Esophagus muscularis mucosa (tissue), 4 donors: ENCODE measurements at regions not wholly inside any gene's neighbourhood (a gene's known extent, or its start where the extent isn't known, plus 50 kb on each side); places are given as distances from the start of the nearest gene placed in this dataset.

Experiments used
- DNase-seq: peaks from one replicate; pipeline ENCODE4 v3.0.0-alpha.2; 2017; ENCODE audit errors: extremely low spot score
- H3K27ac ChIP-seq, 4 donors: fragments of 200-600 bp; sonication (generic); replicated peaks in 1 of 4; 1 replicate in 3 of 4; 2 replicates in 1 of 4; pipeline ENCODE4 v1.5.1; 2016 to 2019; ENCODE audit warnings: mild to moderate bottlenecking in 1 of 4
- H3K27me3 ChIP-seq, 4 donors: fragments of 200-600 bp; sonication (generic); one replicate each; pipeline versions ENCODE4 v1.5.1 to v1.6.0; 2016 to 2019
- H3K36me3 ChIP-seq, 4 donors: fragments of 200-600 bp; sonication (generic); one replicate each; pipeline ENCODE4 v1.5.1; 2016 to 2019
- H3K4me1 ChIP-seq, 4 donors: fragments of 200-600 bp; sonication (generic); one replicate each; pipeline ENCODE4 v1.5.1; 2016 to 2019
- H3K4me3 ChIP-seq, 4 donors: fragments of 200-600 bp; sonication (generic); 1 replicate in 2 of 4; 2 replicates in 2 of 4; pipeline ENCODE4 v1.5.1; 2016 to 2019; ENCODE audit warnings: mild to moderate bottlenecking in 4 of 4, moderate library complexity in 1 of 4
- H3K9me3 ChIP-seq, 4 donors: fragments of 200-600 bp; sonication (generic); 1 replicate in 3 of 4; 2 replicates in 1 of 4; pipeline ENCODE4 v1.5.1; 2016 to 2019
- CTCF ChIP-seq, 3 experiments: fragments of 200-600 bp in 2 of 3; fragments of 450-650 bp in 1 of 3; sonication (generic) in 2 of 3; IDR thresholded peaks; one replicate each; pipeline ENCODE4 v1.5.1; 2017 to 2019; ENCODE audit warnings: antibody characterized with exemption in 3 of 3, mild to moderate bottlenecking in 2 of 3, moderate library complexity in 1 of 3
- EP300 ChIP-seq: sonication (generic); formaldehyde crosslinking; IDR thresholded peaks from one replicate; pipeline ENCODE4 v1.6.1; 2017; ENCODE audit warnings: antibody characterized with exemption
- POLR2A ChIP-seq: fragments of 450-650 bp; IDR thresholded peaks from one replicate; pipeline ENCODE4 v1.6.1; 2017; ENCODE audit warnings: antibody characterized with exemption, moderate library complexity, mild to moderate bottlenecking, low read depth
- POLR2AphosphoS5 ChIP-seq, 2 donors: sonication (generic); formaldehyde crosslinking; IDR thresholded peaks; one replicate each; pipeline ENCODE4 v1.6.1; 2017; ENCODE audit warnings: antibody characterized with exemption in 2 of 2
- WGBS: methylation state at CpG from one replicate; pipeline ENCODE4 v1.1.5; 2018; 5-methylcytosine and 5-hydroxymethylcytosine counted together
- intact Hi-C: fragments of 100-400 bp; cut with DNase I; formaldehyde crosslinking; loops from one replicate; pipeline ENCODE4 v1.15.1; 2023

- no peak for TF ChIP-seq POLR2A
- DNase-seq: no peak
- Histone ChIP-seq H3K4me3 (no peak overlapping the region), H3K27ac (no peak overlapping the region), H3K27me3 (peaks cover 0 to 3% (median 0%) of the 10 kb centered on the region in 4 donors), H3K9me3 (no peaks in the 10 kb centered on the region), H3K36me3 (no peaks in the 10 kb centered on the region), H3K4me1 (no peaks in the 10 kb centered on the region)
- WGBS: 94% methylated on average over 3 of the region's 3 CpGs
- intact Hi-C loops: no loop called here
Measured at GRCh38 chr4:184879271-184879670, 53.5 kb upstream of the ACSL1 start.

GRCh38 chr4:184882276-184882675 lies 56.5 kb upstream of the ACSL1 start:
- TF ChIP-seq POLR2A (no peak), POLR2AphosphoS5 (IDR thresholded peaks at IDR 0.05) (no peak), CTCF (IDR thresholded peaks at IDR 0.05) (no peak), EP300 (no peak)
- Histone ChIP-seq H3K27ac (no peak overlapping the region), H3K4me1 (no peaks in the 10 kb centered on the region), H3K27me3 (no peaks in the 10 kb centered on the region), H3K36me3 (no peaks in the 10 kb centered on the region), H3K9me3 (no peaks in the 10 kb centered on the region), H3K4me3 (no peak overlapping the region)
- intact Hi-C loops: no loop called here
- DNase-seq: no peak
- 86% methylated on average over 10 of the region's 10 CpGs for WGBS

DNA sequence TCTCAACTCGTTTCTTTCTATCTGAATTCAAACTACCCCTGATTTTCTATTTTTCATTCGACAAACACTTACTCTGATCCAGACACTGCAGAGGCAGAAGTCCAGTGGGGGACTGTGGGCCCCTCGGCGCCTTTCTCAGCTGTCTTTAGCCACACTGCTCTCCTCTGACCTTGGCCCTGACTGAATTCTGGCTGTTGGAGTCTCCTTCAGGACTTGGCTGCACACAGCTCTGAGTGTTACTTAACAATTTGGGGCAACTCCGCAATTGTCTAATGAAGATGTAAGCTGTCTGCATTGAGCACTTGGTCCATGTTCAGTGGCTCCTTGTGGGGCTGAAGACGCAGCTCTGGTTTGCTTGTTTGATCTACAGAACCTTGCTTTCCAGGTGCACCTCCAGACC lies 57.3 kb upstream of the ACSL1 start:
- 84% methylated on average over 6 of the region's 6 CpGs for WGBS
- H3K9me3 ChIP-seq: no peaks in the 10 kb centered on the region
- intact Hi-C loops: no loop called here
- no peaks in the 10 kb centered on the region for H3K27me3 ChIP-seq
- H3K4me1 ChIP-seq: no peaks in the 10 kb centered on the region
- H3K36me3 ChIP-seq: no peaks in the 10 kb centered on the region
- H3K27ac ChIP-seq: no peak overlapping the region
- H3K4me3 ChIP-seq: no peak overlapping the region
- TF ChIP-seq POLR2A: no peak
- no peak for TF ChIP-seq EP300
- TF ChIP-seq POLR2AphosphoS5 (IDR thresholded peaks at IDR 0.05): no peak
- TF ChIP-seq CTCF (IDR thresholded peaks at IDR 0.05): no peak
- no peak for DNase-seq

- H3K9me3 ChIP-seq: no peaks in the 10 kb centered on the region
- H3K27me3 ChIP-seq: peaks cover 0 to 12% (median 0%) of the 10 kb centered on the region in 4 donors
- H3K27ac ChIP-seq: no peak overlapping the region
- intact Hi-C loops: no loop called here
- WGBS: 70% methylated on average over 5 of the region's 5 CpGs
- H3K36me3 ChIP-seq: no peaks in the 10 kb centered on the region
- no peaks in the 10 kb centered on the region for H3K4me1 ChIP-seq
- no peak overlapping the region for H3K4me3 ChIP-seq
- TF ChIP-seq POLR2A (no peak), POLR2AphosphoS5 (IDR thresholded peaks at IDR 0.05) (no peak), EP300 (no peak), CTCF (IDR thresholded peaks at IDR 0.05) (no peak)
- DNase-seq: no peak
Measured at GRCh38 chr4:184884883-184885282, 59.1 kb upstream of the ACSL1 start.

GRCh38 chr4:184885602-184886001 lies 59.8 kb upstream of the ACSL1 start:
- TF ChIP-seq CTCF (IDR thresholded peaks at IDR 0.05) (no peak), EP300 (no peak), POLR2AphosphoS5 (IDR thresholded peaks at IDR 0.05) (no peak), POLR2A (no peak)
- intact Hi-C loops: no loop called here
- DNase-seq: no peak
- no peaks in the 10 kb centered on the region for H3K9me3 ChIP-seq
- H3K36me3 ChIP-seq: no peaks in the 10 kb centered on the region
- no peak overlapping the region for H3K27ac ChIP-seq
- no peak overlapping the region for H3K4me3 ChIP-seq
- no peaks in the 10 kb centered on the region for H3K4me1 ChIP-seq
- WGBS: 80% methylated on average over 4 of the region's 4 CpGs
- peaks cover 0 to 16% (median 0%) of the 10 kb centered on the region in 4 donors for H3K27me3 ChIP-seq
